ENCODE measurements at regions not wholly inside any gene's neighbourhood (a gene's known extent, or its start where the extent isn't known, plus 50 kb on each side); places are given as distances from the start of the nearest gene placed in this dataset.

- Mint-ChIP-seq H3K4me3 (no peak overlapping the region), H3K4me1 (0 out of 4 replicates have a peak, but pooled peaks cover 0 to 5% of the 10 kb centered on the region in 2 experiments), H3K9me3 (peaks cover 2 to 6% of the 10 kb centered on the region in 2 experiments; a peak in 4 of 5 replicates), H3K27ac (no peak overlapping the region), H3K27me3 (ENCODE audit: low read depth) (no peaks in the 10 kb centered on the region), H3K36me3 (ENCODE audit: insufficient read depth in 1 of 3, low read depth in 3 of 3) (peaks cover 0 to 8% (median 2%) of the 10 kb centered on the region in 3 experiments; a peak in 3 of 7 replicates)
- Histone ChIP-seq H4K8ac (replicated peaks; ENCODE audit: insufficient read length, low read depth, low read length) (no peak overlapping the region), H3K9me3 (ENCODE audit: control insufficient read depth, low read depth, low read length) (no peaks in the 10 kb centered on the region), H3K27me3 (ENCODE audit: insufficient read depth, low read length) (no peaks in the 10 kb centered on the region), H3K14ac (ENCODE audit: insufficient read depth, low read length) (no peak overlapping the region), H2BK5ac (ENCODE audit: insufficient read length, low read length) (no peak overlapping the region), H3K4ac (ENCODE audit: low read depth, low read length) (no peak overlapping the region), H3K23me2 (ENCODE audit: insufficient read length, low read depth, low read length, poor library complexity, severe bottlenecking) (no peaks in the 10 kb centered on the region), H3K4me2 (ENCODE audit: insufficient read depth, insufficient read length, low read length) (no peak overlapping the region), H3T11ph (ENCODE audit: low read length) (no peak overlapping the region), H3K18ac (ENCODE audit: insufficient read length, low read depth, low read length) (no peak overlapping the region), H3K27ac (ENCODE audit: insufficient read length, low read depth, low read length) (no peak overlapping the region), H2AK5ac (ENCODE audit: insufficient read length, low read length) (no peak overlapping the region), H3K79me1 (ENCODE audit: insufficient read depth, low read depth, low read length, poor library complexity, severe bottlenecking) (no peaks in the 10 kb centered on the region), H4K5ac (ENCODE audit: insufficient read length, low read depth, low read length) (no peak overlapping the region), H4K91ac (ENCODE audit: insufficient read length, low read depth, low read length) (no peak overlapping the region), H3K79me2 (ENCODE audit: insufficient read depth, low read length) (no peaks in the 10 kb centered on the region), H2BK15ac (ENCODE audit: low read depth, low read length) (no peak overlapping the region), H2BK120ac (ENCODE audit: low read depth, low read length, poor library complexity, severe bottlenecking) (no peak overlapping the region), H2AFZ (ENCODE audit: low read length) (no peak overlapping the region), H2BK20ac (ENCODE audit: low read depth, low read length, poor library complexity, severe bottlenecking) (no peak overlapping the region), H2BK12ac (ENCODE audit: insufficient read length, low read depth, low read length) (no peak overlapping the region), H3K23ac (ENCODE audit: insufficient read length, low read depth, low read length) (no peak overlapping the region), H3K56ac (ENCODE audit: insufficient read length, low read depth, low read length) (no peak overlapping the region), H4K20me1 (ENCODE audit: control insufficient read depth, insufficient read depth, insufficient read length) (no peaks in the 10 kb centered on the region), H3K9ac (ENCODE audit: extremely low read depth, insufficient read length, low read length) (no peak overlapping the region), H3K4me1 (ENCODE audit: insufficient read depth, low read length) (no peaks in the 10 kb centered on the region)
- no peak for DNase-seq
- no peak for TF ChIP-seq CTCF (conservative IDR thresholded peaks at IDR 0.05)
- no CpG with 5 or more reads among the region's 1 CpG for WGBS (ENCODE audit: extremely low coverage, insufficient read length, low lambda C conversion rate)
Measured at GRCh38 chr16:64544859-64545258, 577.0 kb downstream of the CDH11 start.

All from H9 (cell line).